ENCODE measurements at regions not wholly inside any gene's neighbourhood (a gene's known extent, or its start where the extent isn't known, plus 50 kb on each side); places are given as distances from the start of the nearest gene placed in this dataset.
"Not testable (repeated sequence)": the region's sequence is repeated elsewhere in the genome, so short reads cannot be mapped to it uniquely, and the experiment has no call there.

DNA sequence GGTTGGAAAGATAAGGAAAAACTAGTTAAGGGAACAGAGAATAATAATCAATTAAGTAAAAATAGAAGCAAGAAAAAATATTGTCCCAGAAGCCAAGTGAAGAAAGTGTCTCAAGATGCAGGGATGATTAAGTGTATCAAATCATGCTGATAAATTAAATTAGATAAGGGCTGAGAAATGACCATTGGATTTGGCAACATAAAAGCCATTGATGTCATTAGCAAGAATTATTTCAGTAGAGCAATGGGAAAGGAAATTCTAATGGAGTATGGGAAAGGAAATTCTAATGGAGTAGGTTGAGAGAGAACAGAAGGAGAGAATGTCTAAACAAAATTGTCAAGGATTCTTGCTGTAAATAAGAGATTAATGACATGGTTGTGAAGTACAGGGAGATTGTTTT is 146.8 kb downstream of the TFAP2B start:
- Histone ChIP-seq H3K4me1 (ENCODE audit: control insufficient read depth, extremely low read depth, insufficient read depth, low read length) (no peaks in the 10 kb centered on the region), H3K27ac (ENCODE audit: insufficient read depth, low read length) (no peak overlapping the region), H4K20me1 (ENCODE audit: control insufficient read depth, extremely low read depth, insufficient read depth, low read length) (no peaks in the 10 kb centered on the region), H3K79me2 (ENCODE audit: control insufficient read depth, insufficient read depth, low read length) (no peaks in the 10 kb centered on the region), H3K9me3 (ENCODE audit: control insufficient read depth, insufficient read depth, low read depth, low read length) (no peaks in the 10 kb centered on the region), H3K4me3 (replicated peaks in 1 of 4; ENCODE audit: control extremely low read depth in 1 of 4, insufficient read depth in 1 of 4, low read depth in 3 of 4, low read length in 4 of 4) (no peak overlapping the region), H3K36me3 (ENCODE audit: control insufficient read depth, insufficient read depth, low read length) (no peaks in the 10 kb centered on the region), H3K27me3 (ENCODE audit: control insufficient read depth, insufficient read depth, low read length) (no peaks in the 10 kb centered on the region), H2AFZ (ENCODE audit: low read length) (no peak overlapping the region), H3K4me2 (ENCODE audit: extremely low read depth, insufficient read depth, low read length) (no peak overlapping the region), H3K9ac (ENCODE audit: insufficient read depth, low read length) (no peak overlapping the region)
- no peak for TF ChIP-seq EZH2 (IDR thresholded peaks at IDR 0.05; ENCODE audit: low read length, missing control alignments)
- TF ChIP-seq, protein P1, sequence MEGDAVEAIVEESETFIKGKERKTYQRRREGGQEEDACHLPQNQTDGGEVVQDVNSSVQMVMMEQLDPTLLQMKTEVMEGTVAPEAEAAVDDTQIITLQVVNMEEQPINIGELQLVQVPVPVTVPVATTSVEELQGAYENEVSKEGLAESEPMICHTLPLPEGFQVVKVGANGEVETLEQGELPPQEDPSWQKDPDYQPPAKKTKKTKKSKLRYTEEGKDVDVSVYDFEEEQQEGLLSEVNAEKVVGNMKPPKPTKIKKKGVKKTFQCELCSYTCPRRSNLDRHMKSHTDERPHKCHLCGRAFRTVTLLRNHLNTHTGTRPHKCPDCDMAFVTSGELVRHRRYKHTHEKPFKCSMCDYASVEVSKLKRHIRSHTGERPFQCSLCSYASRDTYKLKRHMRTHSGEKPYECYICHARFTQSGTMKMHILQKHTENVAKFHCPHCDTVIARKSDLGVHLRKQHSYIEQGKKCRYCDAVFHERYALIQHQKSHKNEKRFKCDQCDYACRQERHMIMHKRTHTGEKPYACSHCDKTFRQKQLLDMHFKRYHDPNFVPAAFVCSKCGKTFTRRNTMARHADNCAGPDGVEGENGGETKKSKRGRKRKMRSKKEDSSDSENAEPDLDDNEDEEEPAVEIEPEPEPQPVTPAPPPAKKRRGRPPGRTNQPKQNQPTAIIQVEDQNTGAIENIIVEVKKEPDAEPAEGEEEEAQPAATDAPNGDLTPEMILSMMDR (conservative IDR thresholded peaks at IDR 0.05 in 1 of 2, IDR thresholded peaks at IDR 0.05 in 1 of 2; ENCODE audit: low read depth in 1 of 2, low read length in 2 of 2): no peak
- DNase-seq (ENCODE audit: low read depth in 2 of 2): no peak

DNA sequence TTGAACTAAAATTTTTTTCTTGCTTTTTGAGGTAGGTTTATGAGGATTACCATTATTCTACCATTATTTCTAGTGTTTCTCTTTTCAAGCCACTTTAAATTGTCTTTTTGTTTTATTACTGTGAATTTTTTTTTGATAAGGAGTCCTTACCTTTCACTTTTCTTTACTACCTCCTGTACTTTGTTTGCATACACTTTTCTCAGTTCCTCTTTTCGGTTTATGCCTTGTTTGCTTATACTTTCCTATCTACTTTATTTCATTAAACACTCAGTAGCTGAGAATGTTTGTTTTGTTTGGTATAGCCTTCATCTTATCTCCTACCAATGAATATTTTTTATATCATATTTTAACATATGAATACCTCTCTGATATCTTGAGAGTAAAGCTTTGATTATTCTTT is 147.9 kb downstream of the TFAP2B start:
- no peak overlapping the region for H3K4me2 ChIP-seq (ENCODE audit: extremely low read depth, insufficient read depth, low read length)
- H3K27ac ChIP-seq (ENCODE audit: insufficient read depth, low read length): no peak overlapping the region
- no peak overlapping the region for H3K9ac ChIP-seq (ENCODE audit: insufficient read depth, low read length)
- no peaks in the 10 kb centered on the region for H3K4me1 ChIP-seq (ENCODE audit: control insufficient read depth, extremely low read depth, insufficient read depth, low read length)
- no peak overlapping the region for H3K4me3 ChIP-seq (replicated peaks in 1 of 4; ENCODE audit: control extremely low read depth in 1 of 4, insufficient read depth in 1 of 4, low read depth in 3 of 4, low read length in 4 of 4)
- no peak for TF ChIP-seq EZH2 (IDR thresholded peaks at IDR 0.05; ENCODE audit: low read length, missing control alignments)
- TF ChIP-seq, protein P1 (conservative IDR thresholded peaks at IDR 0.05 in 1 of 2, IDR thresholded peaks at IDR 0.05 in 1 of 2; ENCODE audit: low read depth in 1 of 2, low read length in 2 of 2): no peak
- H4K20me1 ChIP-seq (ENCODE audit: control insufficient read depth, extremely low read depth, insufficient read depth, low read length): no peaks in the 10 kb centered on the region
- H3K36me3 ChIP-seq (ENCODE audit: control insufficient read depth, insufficient read depth, low read length): no peaks in the 10 kb centered on the region
- H3K9me3 ChIP-seq (ENCODE audit: control insufficient read depth, insufficient read depth, low read depth, low read length): no peaks in the 10 kb centered on the region
- DNase-seq (ENCODE audit: low read depth in 2 of 2): no peak
- H2AFZ ChIP-seq (ENCODE audit: low read length): no peak overlapping the region
- no peaks in the 10 kb centered on the region for H3K27me3 ChIP-seq (ENCODE audit: control insufficient read depth, insufficient read depth, low read length)
- H3K79me2 ChIP-seq (ENCODE audit: control insufficient read depth, insufficient read depth, low read length): no peaks in the 10 kb centered on the region

DNA sequence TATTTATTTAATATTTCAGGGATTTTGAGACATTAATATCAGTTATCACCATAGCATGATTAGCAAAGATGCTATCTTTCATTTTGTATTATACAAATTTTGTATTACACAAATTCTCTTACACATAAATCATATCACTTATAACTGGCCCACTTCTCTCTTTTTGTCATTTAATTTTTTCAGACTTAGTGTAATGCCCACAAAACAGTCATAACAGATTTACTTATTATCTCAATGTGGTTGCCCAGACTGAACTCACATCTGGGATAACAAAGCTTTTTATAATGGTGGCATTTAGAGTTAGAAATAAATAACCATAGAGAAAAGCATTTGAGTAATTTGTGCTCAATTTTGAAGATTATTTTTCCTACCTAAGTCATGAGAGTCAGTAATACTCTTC is 148.3 kb downstream of the TFAP2B start:
- no peaks in the 10 kb centered on the region for H3K79me2 ChIP-seq (ENCODE audit: control insufficient read depth, insufficient read depth, low read length)
- DNase-seq (ENCODE audit: low read depth in 2 of 2): no peak
- H2AFZ ChIP-seq (ENCODE audit: low read length): no peak overlapping the region
- no peaks in the 10 kb centered on the region for H3K36me3 ChIP-seq (ENCODE audit: control insufficient read depth, insufficient read depth, low read length)
- no peak overlapping the region for H3K27ac ChIP-seq (ENCODE audit: insufficient read depth, low read length)
- TF ChIP-seq, protein P1 (conservative IDR thresholded peaks at IDR 0.05 in 1 of 2, IDR thresholded peaks at IDR 0.05 in 1 of 2; ENCODE audit: low read depth in 1 of 2, low read length in 2 of 2): no peak
- no peak overlapping the region for H3K9ac ChIP-seq (ENCODE audit: insufficient read depth, low read length)
- H3K27me3 ChIP-seq (ENCODE audit: control insufficient read depth, insufficient read depth, low read length): no peaks in the 10 kb centered on the region
- H4K20me1 ChIP-seq (ENCODE audit: control insufficient read depth, extremely low read depth, insufficient read depth, low read length): no peaks in the 10 kb centered on the region
- H3K4me1 ChIP-seq (ENCODE audit: control insufficient read depth, extremely low read depth, insufficient read depth, low read length): no peaks in the 10 kb centered on the region
- no peak overlapping the region for H3K4me2 ChIP-seq (ENCODE audit: extremely low read depth, insufficient read depth, low read length)
- no peak overlapping the region for H3K4me3 ChIP-seq (replicated peaks in 1 of 4; ENCODE audit: control extremely low read depth in 1 of 4, insufficient read depth in 1 of 4, low read depth in 3 of 4, low read length in 4 of 4)
- no peaks in the 10 kb centered on the region for H3K9me3 ChIP-seq (ENCODE audit: control insufficient read depth, insufficient read depth, low read depth, low read length)

DNA sequence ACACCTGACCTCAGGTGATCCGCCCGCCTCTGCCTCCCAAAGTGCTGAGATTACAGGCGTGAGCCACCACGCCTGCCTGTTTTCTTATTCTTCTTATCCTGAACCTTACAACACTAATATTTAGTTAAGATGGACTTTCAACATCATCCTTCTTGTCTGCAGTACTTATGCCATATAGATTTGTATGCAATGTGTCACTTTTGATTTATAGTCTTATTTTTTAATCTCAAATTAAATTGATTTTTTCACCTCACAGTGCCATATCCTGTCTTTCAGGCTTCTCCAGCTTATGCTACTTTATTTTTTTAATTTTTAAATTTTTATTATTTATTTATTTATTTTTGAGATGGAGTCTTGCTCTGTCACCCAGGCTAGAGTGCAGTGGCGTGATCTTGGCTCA is 149.6 kb downstream of the TFAP2B start:
- not testable (repeated sequence) for H3K9me3 ChIP-seq (ENCODE audit: control insufficient read depth, insufficient read depth, low read depth, low read length); H3K4me1 ChIP-seq (ENCODE audit: control insufficient read depth, extremely low read depth, insufficient read depth, low read length); H3K27me3 ChIP-seq (ENCODE audit: control insufficient read depth, insufficient read depth, low read length); H4K20me1 ChIP-seq (ENCODE audit: control insufficient read depth, extremely low read depth, insufficient read depth, low read length); H3K9ac ChIP-seq (ENCODE audit: insufficient read depth, low read length); H3K4me2 ChIP-seq (ENCODE audit: extremely low read depth, insufficient read depth, low read length); H3K27ac ChIP-seq (ENCODE audit: insufficient read depth, low read length); H3K79me2 ChIP-seq (ENCODE audit: control insufficient read depth, insufficient read depth, low read length); DNase-seq (ENCODE audit: low read depth in 2 of 2); H3K4me3 ChIP-seq (replicated peaks in 1 of 4; ENCODE audit: control extremely low read depth in 1 of 4, insufficient read depth in 1 of 4, low read depth in 3 of 4, low read length in 4 of 4); H2AFZ ChIP-seq (ENCODE audit: low read length); H3K36me3 ChIP-seq (ENCODE audit: control insufficient read depth, insufficient read depth, low read length)
